SHP77 (cell line): ENCODE measurements at regions not wholly inside any gene's neighbourhood (a gene's known extent, or its start where the extent isn't known, plus 50 kb on each side); places are given as distances from the start of the nearest gene placed in this dataset.
"Not testable (repeated sequence)": the region's sequence is repeated elsewhere in the genome, so short reads cannot be mapped to it uniquely, and the experiment has no call there.

Experiments used
- DNase-seq, 2 experiments: peaks; one replicate each; lab custom pipeline; 2025; lab: John Stamatoyannopoulos, UW

GRCh38 chr15:20267051-20267730 lies 274.4 kb downstream of the GOLGA6L6 start:
- DNase-seq: not testable (repeated sequence)

GRCh38 chr15:20265710-20266109 lies 275.9 kb downstream of the GOLGA6L6 start:
- not testable (repeated sequence) for DNase-seq

- not testable (repeated sequence) for DNase-seq
Observed at GRCh38 chr15:20261321-20262280, 280.0 kb downstream of the GOLGA6L6 start.

- not testable (repeated sequence) for DNase-seq
Observed at GRCh38 chr15:20260650-20261049, 280.9 kb downstream of the GOLGA6L6 start.

GRCh38 chr15:20259559-20260190 lies 281.9 kb downstream of the GOLGA6L6 start:
- DNase-seq: not testable (repeated sequence)

GRCh38 chr15:20256394-20256793 lies 285.2 kb downstream of the GOLGA6L6 start:
- not testable (repeated sequence) for DNase-seq

GRCh38 chr15:20255641-20256040 lies 286.0 kb downstream of the GOLGA6L6 start:
- DNase-seq: not testable (repeated sequence)

GRCh38 chr15:20253047-20253615 lies 288.5 kb downstream of the GOLGA6L6 start:
- not testable (repeated sequence) for DNase-seq

GRCh38 chr15:20252040-20252439 lies 289.6 kb downstream of the GOLGA6L6 start:
- not testable (repeated sequence) for DNase-seq

- not testable (repeated sequence) for DNase-seq
Observed at GRCh38 chr15:20251214-20252005, 290.2 kb downstream of the GOLGA6L6 start.

- not testable (repeated sequence) for DNase-seq
Observed at GRCh38 chr15:20250206-20250605, 291.4 kb downstream of the GOLGA6L6 start.

- DNase-seq: not testable (repeated sequence)
Observed at GRCh38 chr15:20249677-20249970, 292.0 kb downstream of the GOLGA6L6 start.

GRCh38 chr15:20248434-20248833 lies 293.2 kb downstream of the GOLGA6L6 start:
- DNase-seq: not testable (repeated sequence)

GRCh38 chr15:20247137-20247536 lies 294.5 kb downstream of the GOLGA6L6 start:
- not testable (repeated sequence) for DNase-seq

- not testable (repeated sequence) for DNase-seq
Observed at GRCh38 chr15:20246624-20247023, 295.0 kb downstream of the GOLGA6L6 start.

GRCh38 chr15:20245856-20246255 lies 295.7 kb downstream of the GOLGA6L6 start:
- not testable (repeated sequence) for DNase-seq

- DNase-seq: not testable (repeated sequence)
Observed at GRCh38 chr15:20244792-20245191, 296.8 kb downstream of the GOLGA6L6 start.

- not testable (repeated sequence) for DNase-seq
Observed at GRCh38 chr15:20243486-20244240, 297.9 kb downstream of the GOLGA6L6 start.

- DNase-seq: not testable (repeated sequence)
Observed at GRCh38 chr15:20240366-20240917, 301.2 kb downstream of the GOLGA6L6 start.

GRCh38 chr15:20239186-20239585 lies 302.4 kb downstream of the GOLGA6L6 start:
- DNase-seq: not testable (repeated sequence)
